DND-41 (cell line): ENCODE measurements at regions not wholly inside any gene's neighbourhood (a gene's known extent, or its start where the extent isn't known, plus 50 kb on each side); places are given as distances from the start of the nearest gene placed in this dataset.

Source experiments
- ATAC-seq: fragments of 200-7000 bp; cut with Tn5 transposase; 3 replicates; pipeline ENCODE4 v1.9.1; 2021; ENCODE audit warnings: low read depth; ENCODE audit not compliant: insufficient read depth
- DNase-seq: peaks from one replicate; pipeline ENCODE4 v3.0.0-alpha.2; 2020
- H2AFZ ChIP-seq: 2 replicates; pipeline ENCODE4 v1.6.0; 2012; ENCODE audit warnings: low read depth, low read length
- H3K27ac ChIP-seq: 2 replicates; pipeline ENCODE4 v1.5.1; 2012; ENCODE audit warnings: low read length, inconsistent platforms
- H3K27me3 ChIP-seq: fragments of 200-600 bp; sonication (generic); 2 replicates; pipeline ENCODE4 v1.6.0; 2012; ENCODE audit warnings: low read length, mild to moderate bottlenecking, inconsistent platforms; ENCODE audit not compliant: insufficient read depth, poor library complexity
- H3K36me3 ChIP-seq: 2 replicates; pipeline ENCODE4 v1.5.1; 2012; ENCODE audit warnings: low read length, inconsistent platforms; ENCODE audit not compliant: insufficient read depth
- H3K4me1 ChIP-seq: 2 replicates; pipeline ENCODE4 v1.5.1; 2012; ENCODE audit warnings: mild to moderate bottlenecking, low read length; ENCODE audit not compliant: insufficient read depth
- H3K4me2 ChIP-seq: 2 replicates; pipeline ENCODE4 v1.6.0; 2012; ENCODE audit warnings: mild to moderate bottlenecking, moderate library complexity, low read length, inconsistent platforms; ENCODE audit not compliant: insufficient read depth
- H3K4me3 ChIP-seq, 2 experiments: fragments of 200-600 bp in 1 of 2; shearing (Covaris generic) in 1 of 2; 2 replicates each; pipeline ENCODE4 v1.5.1; 2012 to 2016; ENCODE audit warnings: inconsistent platforms in 2 of 2, low read length in 2 of 2, mild to moderate bottlenecking in 2 of 2, low read depth in 1 of 2, moderate library complexity in 1 of 2
- H3K79me2 ChIP-seq: 2 replicates; pipeline ENCODE4 v1.6.0; 2012; ENCODE audit warnings: low read length, inconsistent platforms; ENCODE audit not compliant: insufficient read depth
- H3K9ac ChIP-seq: 2 replicates; pipeline ENCODE4 v1.6.0; 2012; ENCODE audit warnings: low read depth, mild to moderate bottlenecking, inconsistent platforms, low read length, moderate library complexity
- H3K9me3 ChIP-seq: 2 replicates; pipeline ENCODE4 v1.5.1; 2012; ENCODE audit warnings: low read length, moderate library complexity, mild to moderate bottlenecking, inconsistent platforms; ENCODE audit not compliant: insufficient read depth, severe bottlenecking
- H4K20me1 ChIP-seq: 2 replicates; pipeline ENCODE4 v1.6.0; 2012; ENCODE audit warnings: low read length; ENCODE audit not compliant: insufficient read depth
- EZH2 ChIP-seq: IDR thresholded peaks from 3 replicates; pipeline ENCODE4 v1.6.1; 2012; ENCODE audit warnings: borderline replicate concordance, low read depth, mild to moderate bottlenecking, moderate library complexity, low read length, inconsistent platforms; ENCODE audit not compliant: severe bottlenecking
- TF ChIP-seq, protein P1 (sequence below): IDR thresholded peaks from 2 replicates; pipeline ENCODE4 v1.5.1; 2012; ENCODE audit warnings: borderline replicate concordance, low read length, moderate library complexity, mild to moderate bottlenecking; ENCODE audit not compliant: poor library complexity, severe bottlenecking; ENCODE audit errors: extremely low read depth

DNA sequence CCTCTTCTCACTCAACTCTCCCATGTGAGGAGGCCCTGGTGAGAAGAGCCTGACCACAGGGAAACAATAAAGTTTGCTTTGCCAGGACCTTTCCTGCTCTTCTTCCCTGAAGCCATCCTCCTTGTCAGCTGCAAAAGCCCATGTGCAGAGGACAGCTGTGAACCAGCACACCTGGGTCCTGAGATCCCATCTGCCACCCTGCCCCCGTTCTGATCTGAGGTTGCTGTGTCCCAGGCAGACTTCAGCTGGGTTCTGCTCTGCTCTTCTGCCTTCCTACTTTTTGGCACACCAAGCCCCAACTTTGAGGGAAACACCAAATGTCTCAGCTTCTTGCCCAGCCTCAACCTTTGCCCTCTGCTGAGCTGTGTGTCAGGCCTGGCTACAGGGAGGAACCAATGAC lies 595.1 kb upstream of the ARPP21 start:
- Histone ChIP-seq H3K27ac (peak overlapping the region; percentile 65), H4K20me1 (no peaks in the 10 kb centered on the region), H3K79me2 (no peaks in the 10 kb centered on the region), H3K36me3 (no peaks in the 10 kb centered on the region), H3K4me3 (no peak overlapping the region), H3K9me3 (no peaks in the 10 kb centered on the region), H3K9ac (no peak overlapping the region), H3K27me3 (no peaks in the 10 kb centered on the region), H3K4me1 (peaks cover 14% of the 10 kb centered on the region), H2AFZ (peak overlapping the region; percentile 65), H3K4me2 (no peak overlapping the region)
- DNase-seq (peak; percentile 69), ATAC-seq (peak; percentile 89)
- TF ChIP-seq EZH2 = no peak
- TF ChIP-seq, protein P1, sequence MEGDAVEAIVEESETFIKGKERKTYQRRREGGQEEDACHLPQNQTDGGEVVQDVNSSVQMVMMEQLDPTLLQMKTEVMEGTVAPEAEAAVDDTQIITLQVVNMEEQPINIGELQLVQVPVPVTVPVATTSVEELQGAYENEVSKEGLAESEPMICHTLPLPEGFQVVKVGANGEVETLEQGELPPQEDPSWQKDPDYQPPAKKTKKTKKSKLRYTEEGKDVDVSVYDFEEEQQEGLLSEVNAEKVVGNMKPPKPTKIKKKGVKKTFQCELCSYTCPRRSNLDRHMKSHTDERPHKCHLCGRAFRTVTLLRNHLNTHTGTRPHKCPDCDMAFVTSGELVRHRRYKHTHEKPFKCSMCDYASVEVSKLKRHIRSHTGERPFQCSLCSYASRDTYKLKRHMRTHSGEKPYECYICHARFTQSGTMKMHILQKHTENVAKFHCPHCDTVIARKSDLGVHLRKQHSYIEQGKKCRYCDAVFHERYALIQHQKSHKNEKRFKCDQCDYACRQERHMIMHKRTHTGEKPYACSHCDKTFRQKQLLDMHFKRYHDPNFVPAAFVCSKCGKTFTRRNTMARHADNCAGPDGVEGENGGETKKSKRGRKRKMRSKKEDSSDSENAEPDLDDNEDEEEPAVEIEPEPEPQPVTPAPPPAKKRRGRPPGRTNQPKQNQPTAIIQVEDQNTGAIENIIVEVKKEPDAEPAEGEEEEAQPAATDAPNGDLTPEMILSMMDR = no peak

DNA sequence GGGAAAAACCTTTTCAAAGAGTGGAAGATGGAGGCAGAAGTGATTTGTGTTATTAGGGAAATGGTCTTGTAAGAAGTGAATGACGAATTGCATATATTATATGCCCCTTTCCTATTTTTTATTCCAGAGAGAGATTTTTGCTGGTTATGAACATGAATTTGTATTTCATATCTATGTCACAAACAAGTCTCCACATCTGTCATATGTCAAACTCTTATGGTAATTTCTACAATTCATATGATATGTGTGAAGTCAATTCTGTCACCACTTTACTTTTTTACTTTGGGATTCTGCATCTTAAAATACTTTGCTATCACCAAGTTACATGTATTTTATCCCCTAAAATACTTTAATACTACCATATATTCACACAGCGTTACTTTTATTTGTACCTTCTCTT lies 594.2 kb upstream of the ARPP21 start:
- Histone ChIP-seq H3K27me3 (no peaks in the 10 kb centered on the region), H3K36me3 (no peaks in the 10 kb centered on the region), H2AFZ (no peak overlapping the region), H3K4me1 (peaks cover 14% of the 10 kb centered on the region), H4K20me1 (no peaks in the 10 kb centered on the region), H3K9ac (no peak overlapping the region), H3K9me3 (no peaks in the 10 kb centered on the region), H3K4me2 (no peak overlapping the region), H3K27ac (no peak overlapping the region), H3K4me3 (no peak overlapping the region), H3K79me2 (no peaks in the 10 kb centered on the region)
- ATAC-seq = no peak
- DNase-seq = no peak
- TF ChIP-seq EZH2 = no peak
- TF ChIP-seq, protein P1 = no peak

DNA sequence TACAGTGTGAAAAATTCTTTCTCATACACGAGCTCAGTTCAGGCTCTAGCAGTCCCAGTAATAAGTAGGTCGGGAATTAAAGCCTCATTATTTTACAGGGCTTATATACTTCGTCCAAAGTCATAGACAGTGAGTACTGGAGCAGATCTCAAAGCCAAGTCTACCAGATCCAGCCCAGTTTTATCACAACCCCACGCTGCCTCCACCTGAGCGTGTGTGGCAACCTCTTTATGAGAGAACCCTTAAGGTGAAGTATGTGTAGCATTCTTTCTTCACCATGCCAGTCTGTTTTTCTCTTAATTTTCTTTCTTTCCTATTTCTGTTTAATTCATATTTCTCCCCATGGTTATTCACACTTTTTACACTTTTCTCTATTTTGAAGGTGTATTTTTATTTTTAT lies 574.6 kb upstream of the ARPP21 start:
- Histone ChIP-seq H4K20me1 (no peaks in the 10 kb centered on the region), H3K27ac (no peak overlapping the region), H3K79me2 (no peaks in the 10 kb centered on the region), H3K9me3 (no peaks in the 10 kb centered on the region), H3K9ac (no peak overlapping the region), H3K4me3 (no peak overlapping the region), H3K4me2 (no peak overlapping the region), H3K4me1 (no peaks in the 10 kb centered on the region), H2AFZ (no peak overlapping the region), H3K36me3 (no peaks in the 10 kb centered on the region), H3K27me3 (no peaks in the 10 kb centered on the region)
- no peak for TF ChIP-seq EZH2
- TF ChIP-seq, protein P1 = no peak
- ATAC-seq = no peak
- DNase-seq = no peak

DNA sequence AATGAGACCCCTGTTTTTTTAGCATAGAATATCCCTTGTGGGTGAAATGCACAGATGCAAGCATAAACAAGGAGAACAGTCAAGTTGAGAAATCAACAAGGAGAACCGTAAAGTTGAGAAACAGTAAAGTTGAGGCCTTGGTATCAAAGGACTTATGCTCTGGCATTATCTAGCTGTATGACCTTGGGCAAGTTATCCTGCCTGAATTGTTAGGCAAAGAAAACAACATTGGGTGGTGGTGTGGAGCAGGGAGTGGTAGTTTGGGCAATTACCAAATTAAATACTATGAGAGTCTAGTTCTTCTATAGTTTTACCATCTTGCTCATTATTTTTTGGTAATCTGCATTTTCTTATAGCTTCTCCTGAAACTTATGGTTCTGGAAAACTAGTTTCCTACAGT lies 573.4 kb upstream of the ARPP21 start:
- Histone ChIP-seq H3K27ac (no peak overlapping the region), H3K36me3 (no peaks in the 10 kb centered on the region), H3K4me2 (no peak overlapping the region)

More for the DNA sequence above, 573.4 kb upstream of the ARPP21 start:
- Histone ChIP-seq H3K4me1 (no peaks in the 10 kb centered on the region), H3K9ac (no peak overlapping the region), H4K20me1 (no peaks in the 10 kb centered on the region), H3K79me2 (no peaks in the 10 kb centered on the region), H2AFZ (no peak overlapping the region), H3K9me3 (no peaks in the 10 kb centered on the region), H3K27me3 (no peaks in the 10 kb centered on the region), H3K4me3 (no peak overlapping the region)
- DNase-seq (no peak), ATAC-seq (no peak)
- TF ChIP-seq, protein P1 = no peak
- TF ChIP-seq EZH2 = no peak
